Anterior cingulate cortex (tissue), 58 donors: ENCODE measurements at regions not wholly inside any gene's neighbourhood (a gene's known extent, or its start where the extent isn't known, plus 50 kb on each side); places are given as distances from the start of the nearest gene placed in this dataset.
"Not testable (repeated sequence)": the region's sequence is repeated elsewhere in the genome, so short reads cannot be mapped to it uniquely, and the experiment has no call there.

Experiments
- DNase-seq, 58 donors: peaks; one replicate each; lab custom pipeline; 2025; lab: John Stamatoyannopoulos, UW

DNA sequence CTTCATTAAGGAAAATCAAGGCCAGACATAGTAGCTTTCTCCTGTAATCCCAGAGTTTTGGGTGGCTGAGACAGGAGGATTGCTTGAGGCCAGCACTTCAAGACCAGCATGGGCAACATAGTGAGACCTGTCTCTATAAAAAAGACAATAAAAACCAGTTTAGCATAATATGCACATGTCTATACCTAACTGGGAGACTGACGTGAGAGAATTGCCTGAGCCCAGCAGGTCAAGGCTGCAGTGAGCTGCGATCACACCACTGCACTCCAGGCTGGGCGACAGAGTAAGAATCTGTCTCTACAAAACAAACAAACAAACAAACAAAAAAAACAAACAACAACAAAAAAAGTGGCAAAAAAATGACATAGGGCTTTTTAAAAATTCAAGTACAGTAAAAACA, 820.8 kb downstream of the MTRR start:
- DNase-seq, result no peak

- no peak for DNase-seq
Observed at GRCh38 chr5:8691221-8691620, 822.3 kb downstream of the MTRR start.

- no peak for DNase-seq
Observed at GRCh38 chr5:8693341-8693844, 824.4 kb downstream of the MTRR start.

DNA sequence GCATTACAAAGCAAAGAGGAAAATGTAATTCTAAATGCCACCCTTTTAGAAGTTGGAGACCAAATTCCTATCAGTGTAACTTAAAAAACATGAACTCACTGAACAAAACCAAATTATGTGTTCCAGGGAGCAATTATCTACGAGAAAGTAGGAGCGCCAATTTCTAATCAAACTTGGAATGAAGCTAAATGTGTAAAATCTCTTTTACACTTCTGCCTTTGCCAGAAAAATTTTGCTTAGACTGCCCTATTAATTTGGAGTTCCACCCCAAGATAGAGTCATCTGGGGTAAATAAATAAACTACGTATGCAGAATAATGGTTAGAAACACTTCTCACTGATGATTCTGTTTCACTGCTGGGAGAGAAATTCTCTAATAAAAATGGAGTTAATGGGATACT, 825.6 kb downstream of the MTRR start:
- DNase-seq, result no peak

DNA sequence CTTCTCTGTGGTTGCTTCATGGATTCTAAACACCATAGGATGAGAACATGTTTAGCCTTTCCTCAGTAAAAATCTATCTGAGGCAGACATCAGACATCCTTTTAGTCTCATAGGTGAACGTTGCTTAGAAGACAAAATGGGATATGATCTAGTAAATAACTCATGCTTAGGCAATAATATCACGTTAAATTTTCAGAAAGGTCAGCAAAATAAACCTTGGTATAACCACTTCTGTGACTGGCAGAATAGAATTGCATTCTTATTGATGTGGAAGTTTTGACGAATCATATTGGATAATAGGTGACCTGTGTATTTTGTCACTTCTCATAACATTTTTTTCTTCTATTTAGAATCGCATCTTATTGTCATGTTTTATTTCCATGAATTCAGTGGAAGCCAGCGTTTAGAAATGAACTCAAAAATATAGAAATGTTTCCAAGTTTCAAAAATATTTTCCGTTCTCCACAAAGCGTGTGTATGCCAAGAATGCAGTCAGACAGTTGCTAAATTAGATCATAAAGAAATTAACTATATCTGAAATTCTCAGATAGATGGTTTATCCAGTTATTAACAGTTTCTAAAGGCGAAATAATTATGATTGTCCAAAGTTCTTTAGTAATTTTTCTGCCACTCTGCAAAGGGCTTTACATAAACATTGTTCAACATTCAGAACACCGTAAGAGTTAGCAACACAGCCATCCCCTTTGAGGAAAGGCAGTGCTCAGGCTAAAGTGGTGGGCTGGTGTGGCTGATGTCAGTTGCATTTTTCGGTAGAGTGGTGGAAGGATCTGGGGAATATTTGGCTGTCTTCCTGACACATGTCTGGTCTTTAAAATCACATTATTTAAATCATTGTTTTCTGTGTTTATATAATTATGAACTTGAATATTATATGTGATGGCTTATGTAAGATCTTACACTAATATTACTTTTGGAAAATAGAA, 827.2 kb downstream of the MTRR start:
- no peak for DNase-seq

DNA sequence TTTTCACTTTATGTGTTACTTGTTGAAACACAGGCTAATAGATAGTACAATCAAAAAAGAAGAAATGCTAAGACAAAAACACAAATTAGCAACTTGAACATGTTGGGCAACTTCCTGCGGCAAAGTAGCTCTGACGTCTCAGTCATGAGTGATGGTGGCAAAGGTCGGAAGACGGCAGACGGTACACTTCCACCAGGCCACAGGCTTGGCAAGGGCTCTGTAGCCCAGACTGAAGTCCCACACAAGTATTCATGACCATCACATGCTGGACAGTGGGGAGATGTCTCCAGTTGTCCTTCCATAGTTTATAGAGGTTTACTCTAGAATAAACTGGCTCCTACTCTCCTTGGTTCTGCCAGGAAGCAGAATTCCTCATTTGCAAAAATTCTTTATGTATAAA, 831.3 kb downstream of the MTRR start:
- no peak for DNase-seq

- no peak for DNase-seq
Observed at GRCh38 chr5:8700671-8701070, 831.7 kb downstream of the MTRR start.

GRCh38 chr5:8701251-8701650, 832.3 kb downstream of the MTRR start:
- no peak for DNase-seq

DNA sequence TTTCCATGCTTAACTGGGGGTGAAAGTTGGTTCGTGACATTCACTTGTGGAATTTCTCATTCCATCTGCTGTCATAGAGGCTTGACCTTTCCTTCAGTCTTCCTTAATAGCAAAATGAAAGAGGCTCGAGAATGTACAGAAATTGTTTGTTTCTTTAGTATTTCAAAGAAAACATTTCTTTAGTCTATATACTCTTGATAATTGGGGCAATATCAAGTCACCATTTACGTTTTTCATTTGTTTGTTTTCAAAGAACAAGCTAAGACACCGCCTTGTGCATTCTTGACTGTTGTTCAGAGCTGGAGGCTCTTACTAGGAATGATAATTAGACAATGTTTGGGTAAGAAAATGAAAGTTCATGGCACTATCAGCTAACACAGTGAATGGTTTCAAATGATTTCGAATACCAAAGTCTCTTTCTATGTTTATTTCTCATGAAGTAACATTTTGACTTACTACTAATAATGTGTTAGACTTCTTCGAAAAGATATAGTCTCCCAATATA, 835.4 kb downstream of the SEMA5A start:
- DNase-seq, result no peak

DNA sequence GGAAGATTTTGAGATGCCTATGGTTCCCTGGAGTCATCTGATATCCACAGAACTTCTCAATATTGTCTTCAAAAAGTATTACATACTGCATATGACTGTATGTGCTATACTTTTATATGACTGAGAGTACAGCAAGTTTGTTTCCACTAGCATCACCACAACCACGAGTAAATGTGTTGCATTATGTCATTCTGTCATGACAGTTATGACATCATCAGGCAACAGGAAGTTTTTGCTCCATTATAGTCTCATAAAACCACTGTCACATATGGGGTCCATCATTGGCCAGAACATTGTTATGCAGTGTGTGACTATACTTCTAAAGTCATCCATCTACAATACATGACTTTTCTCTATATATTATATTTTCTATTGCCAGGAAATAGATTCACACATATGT, 831.7 kb downstream of the SEMA5A start:
- DNase-seq, result no peak

DNA sequence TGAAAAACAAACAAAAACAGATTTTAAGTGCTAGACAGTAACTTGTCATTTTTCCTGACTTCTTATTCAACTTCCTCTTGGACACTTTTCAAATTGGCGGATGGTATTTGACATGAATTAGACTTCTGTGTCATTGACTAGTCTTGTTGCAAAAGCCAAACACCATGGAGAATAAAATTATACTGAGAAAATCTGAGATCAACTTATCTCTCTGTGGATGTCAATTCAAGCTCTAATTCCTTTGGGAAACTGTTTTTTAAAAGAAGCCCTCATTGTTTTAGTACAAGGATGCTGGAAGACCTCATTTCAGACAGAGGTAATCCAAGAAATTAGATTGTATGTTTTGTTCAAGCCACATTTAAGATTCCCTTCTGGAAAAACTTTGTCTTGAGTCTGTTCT, 831.0 kb downstream of the SEMA5A start:
- no peak for DNase-seq

DNA sequence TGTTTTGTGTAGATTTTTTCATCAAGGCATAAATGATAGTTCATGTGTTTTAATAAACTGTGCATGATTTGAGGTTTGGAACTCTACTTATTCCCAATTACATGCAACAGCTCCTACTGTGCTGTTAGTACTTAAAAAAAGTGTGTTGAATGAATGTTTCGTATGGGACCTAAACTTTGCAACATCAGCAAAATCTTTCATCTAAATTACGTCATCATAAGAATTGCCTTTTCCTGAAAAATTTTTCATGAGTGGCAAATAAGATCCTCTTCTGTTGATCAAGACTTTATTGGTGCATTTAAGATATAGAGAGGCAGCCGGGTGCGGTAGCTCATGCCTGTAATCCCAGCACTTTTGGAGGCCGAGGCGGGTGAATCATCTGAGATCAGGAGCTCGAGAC, 826.1 kb downstream of the SEMA5A start:
- no peak for DNase-seq

GRCh38 chr5:8720506-8720905, 825.4 kb downstream of the SEMA5A start:
- DNase-seq, result no peak

DNA sequence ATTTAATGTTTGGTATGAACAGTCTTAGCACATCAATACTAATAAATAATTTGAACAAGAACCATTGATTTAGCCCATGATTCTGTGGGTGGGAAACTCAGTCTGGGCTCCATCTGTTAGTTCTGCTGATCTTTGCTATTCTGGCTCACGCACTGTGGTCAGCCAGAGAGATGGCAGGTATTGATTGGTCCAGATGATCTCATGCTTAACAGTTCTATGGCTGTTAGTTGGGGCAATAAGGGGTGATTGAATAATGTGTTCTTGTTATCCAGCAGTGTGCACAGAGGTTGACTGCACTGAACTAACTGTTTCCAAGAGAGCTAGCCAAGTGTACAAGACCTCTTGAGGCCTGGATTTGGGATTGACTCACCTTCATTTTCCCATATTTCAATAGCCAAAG, 824.3 kb downstream of the SEMA5A start:
- no peak for DNase-seq

DNA sequence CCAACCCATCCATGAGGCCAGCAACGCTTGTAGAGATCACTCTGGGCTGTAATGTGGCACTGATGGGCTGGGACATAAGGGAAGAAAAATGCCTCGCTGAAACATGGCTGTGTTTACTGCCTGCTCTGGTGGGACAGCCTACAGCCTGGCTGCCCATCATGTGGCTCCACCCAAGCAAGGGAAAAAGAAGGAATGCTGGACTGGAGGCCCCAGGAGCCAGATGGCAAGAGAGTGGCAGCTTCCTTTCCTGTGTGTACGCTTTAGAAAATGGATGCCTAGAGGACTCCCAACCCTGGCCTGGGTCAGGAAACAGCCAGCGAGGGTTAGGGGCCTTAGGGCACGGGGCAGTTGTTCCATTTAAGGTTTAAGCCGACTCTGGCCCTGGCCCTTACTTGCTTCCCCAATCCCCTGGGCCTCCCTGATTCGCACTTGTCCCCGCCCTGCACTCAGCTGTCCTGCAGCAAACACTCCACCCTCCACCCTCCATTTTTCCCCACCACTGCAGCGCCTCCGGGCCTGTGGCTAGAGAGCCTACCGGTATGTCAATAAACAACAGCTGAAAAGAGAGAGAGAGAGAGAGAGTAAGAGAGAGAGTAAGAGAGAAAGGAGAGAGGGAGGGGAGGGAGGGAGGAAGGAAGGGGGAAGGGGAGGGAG, 819.4 kb downstream of the SEMA5A start:
- no peak for DNase-seq

DNA sequence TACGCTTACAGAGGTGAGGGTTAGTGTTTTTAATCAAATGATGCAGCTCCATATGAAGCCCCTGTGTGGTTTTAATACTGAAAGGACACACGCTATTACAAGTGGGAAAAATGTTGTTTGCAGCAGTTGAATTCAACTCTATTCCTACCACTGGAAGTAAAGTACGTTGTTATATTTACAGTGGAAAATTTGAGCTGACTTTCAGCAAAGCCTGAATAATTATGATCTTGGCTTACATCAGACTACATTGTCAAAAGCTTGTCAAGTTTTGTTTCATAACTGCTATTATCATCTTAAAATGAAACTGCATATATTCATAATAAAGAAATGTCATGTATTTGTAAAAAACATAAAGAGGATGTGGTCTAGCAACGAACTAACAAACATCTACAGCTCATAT, 818.5 kb downstream of the SEMA5A start:
- no peak for DNase-seq

DNA sequence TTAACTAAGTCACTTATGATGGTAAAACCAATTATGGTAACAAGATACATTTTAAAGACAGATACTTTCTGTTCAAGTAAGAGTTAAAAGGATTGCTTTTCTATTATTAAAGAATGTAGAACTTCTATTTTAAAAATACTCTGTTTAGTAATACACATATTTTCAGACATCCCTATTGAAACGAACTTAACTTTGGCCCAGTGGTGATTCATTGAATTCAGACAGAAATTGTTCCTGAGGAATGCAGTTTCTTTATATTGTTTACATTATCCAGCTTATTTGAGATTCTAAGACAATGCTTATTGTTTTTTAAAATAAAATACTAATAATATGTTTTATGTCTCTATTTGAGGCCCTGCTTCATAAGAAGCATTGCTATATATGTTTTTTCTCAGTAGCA, 816.4 kb downstream of the SEMA5A start:
- no peak for DNase-seq

DNA sequence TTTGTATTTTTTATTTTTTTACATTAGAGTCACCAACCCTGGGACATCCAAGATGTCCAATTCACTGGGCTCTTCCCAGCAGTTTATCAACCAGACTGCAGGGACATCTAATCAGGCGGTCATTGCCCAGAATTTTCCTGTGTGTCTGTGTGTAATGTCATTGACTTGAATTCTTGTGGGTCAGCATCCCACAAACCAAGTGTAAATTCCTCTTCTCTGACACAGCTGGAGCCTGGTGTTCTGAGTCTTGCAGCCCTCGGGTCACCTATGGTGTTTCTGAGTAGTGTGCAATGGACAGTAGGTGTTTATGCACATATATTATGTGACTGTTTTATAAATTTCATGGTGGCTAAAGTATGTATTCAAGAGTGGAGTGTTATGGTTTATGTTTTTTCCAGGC, 815.7 kb downstream of the SEMA5A start:
- DNase-seq, result no peak

DNA sequence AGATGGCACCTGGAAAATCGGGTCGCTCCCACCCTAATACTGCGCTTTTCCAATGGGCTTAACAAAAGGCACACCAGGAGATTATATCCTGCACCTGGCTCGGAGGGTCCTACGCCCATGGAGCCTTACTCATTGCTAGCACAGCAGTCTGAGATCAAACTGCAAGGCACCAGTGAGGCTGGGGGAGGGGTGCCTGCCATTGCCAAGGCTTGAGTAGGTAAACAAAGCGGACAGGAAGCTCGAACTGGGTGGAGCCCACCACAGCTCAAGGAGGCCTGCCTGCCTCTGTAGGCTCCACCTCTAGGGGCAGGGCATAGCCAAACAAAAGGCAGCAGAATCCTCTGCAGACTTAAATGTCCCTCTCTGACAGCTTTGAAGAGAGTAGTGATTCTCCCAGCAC, 814.8 kb downstream of the SEMA5A start:
- DNase-seq, result not testable (repeated sequence)

GRCh38 chr5:8740595-8740994, 805.3 kb downstream of the SEMA5A start:
- DNase-seq, result no peak

GRCh38 chr5:8749556-8749955, 796.3 kb downstream of the SEMA5A start:
- no peak for DNase-seq

DNA sequence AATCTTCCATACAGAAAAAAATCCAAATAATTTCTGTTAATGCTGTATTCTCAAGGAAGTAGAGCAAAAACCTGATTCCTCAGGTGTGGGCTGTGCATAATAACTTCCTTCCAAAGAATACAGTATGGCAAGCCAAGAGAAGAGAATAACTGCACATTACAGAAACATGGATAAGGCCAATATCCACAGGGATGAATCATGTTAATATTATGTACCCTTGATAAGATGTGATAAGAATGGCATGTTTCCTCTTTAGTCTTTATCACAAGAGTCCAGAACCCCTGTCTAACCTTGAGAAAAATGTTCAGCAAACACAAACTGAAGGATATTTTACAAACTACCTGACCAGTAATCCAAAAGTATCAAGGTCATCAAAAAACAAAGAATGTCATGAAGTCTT, 795.8 kb downstream of the SEMA5A start:
- no peak for DNase-seq
